ENCODE measurements at regions not wholly inside any gene's neighbourhood (a gene's known extent, or its start where the extent isn't known, plus 50 kb on each side); places are given as distances from the start of the nearest gene placed in this dataset.

DNA sequence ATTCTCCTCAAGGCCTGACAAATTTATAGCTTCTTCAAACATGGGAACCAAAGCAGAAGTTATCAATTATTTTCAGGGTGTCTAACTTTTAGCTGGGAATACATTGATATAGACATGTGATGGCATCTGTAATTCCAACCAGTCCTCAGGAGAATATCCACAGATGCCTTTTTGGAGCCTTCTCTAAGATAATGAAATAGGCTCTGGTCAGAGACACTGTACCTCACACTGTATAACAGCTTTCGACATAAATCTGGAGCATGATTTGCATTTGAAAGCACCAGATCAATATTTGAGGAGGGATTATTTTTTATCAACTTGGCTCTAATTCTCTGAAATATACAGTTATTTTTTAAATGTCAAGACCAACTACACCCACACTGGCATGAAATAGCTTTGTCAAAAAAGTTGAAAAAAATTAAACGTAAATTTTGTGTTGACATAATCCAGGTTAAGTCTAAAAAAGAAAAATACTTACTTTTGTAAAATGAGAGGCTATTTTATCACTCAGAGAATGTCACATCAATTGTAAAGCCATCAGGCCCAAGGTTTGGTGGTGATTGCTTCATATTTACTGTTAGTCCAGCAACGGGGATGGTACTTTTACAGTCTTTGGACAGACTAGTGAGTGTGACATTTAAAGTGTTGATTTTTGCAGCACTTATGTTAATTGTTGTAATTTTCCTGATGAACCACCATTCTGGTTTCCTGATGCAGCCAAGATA, 177.0 kb upstream of the SP8 start:
- TF ChIP-seq POLR2A (IDR thresholded peaks at IDR 0.05) (no peak), CTCF (IDR thresholded peaks at IDR 0.05) (no peak), EP300 (IDR thresholded peaks at IDR 0.05) (no peak)

All from gastroesophageal sphincter (tissue), 3 donors.